ENCODE measurements at regions not wholly inside any gene's neighbourhood (a gene's known extent, or its start where the extent isn't known, plus 50 kb on each side); places are given as distances from the start of the nearest gene placed in this dataset.
A peak's percentile ranks its signal among the peaks of the same experiment; 100 is the strongest.

GRCh38 chr9:83167126-83167525 lies 104.2 kb upstream of the RASEF start:
- no peak overlapping the region for H3K27ac ChIP-seq (ENCODE audit: low read depth, low read length)
- Mint-ChIP-seq H3K36me3 (ENCODE audit: low read depth, unreplicated experiment) (no peaks in the 10 kb centered on the region), H3K27me3 (ENCODE audit: low read depth, unreplicated experiment) (no peaks in the 10 kb centered on the region), H3K4me1 (ENCODE audit: low read depth, unreplicated experiment) (peaks cover 16% of the 10 kb centered on the region), H3K4me3 (ENCODE audit: unreplicated experiment) (no peak overlapping the region), H3K9me3 (ENCODE audit: unreplicated experiment) (no peaks in the 10 kb centered on the region), H3K27ac (ENCODE audit: unreplicated experiment) (no peak overlapping the region)
- no peaks in the 10 kb centered on the region for H3K9me3 ChIP-seq (ENCODE audit: insufficient read depth, low read depth, low read length)
- no peaks in the 10 kb centered on the region for H3K36me3 ChIP-seq (ENCODE audit: insufficient read depth, low read length)
- no peaks in the 10 kb centered on the region for H3K27me3 ChIP-seq (ENCODE audit: insufficient read depth, low read length)
- no peaks in the 10 kb centered on the region for H3K79me2 ChIP-seq (ENCODE audit: insufficient read depth, low read length)
- no peak overlapping the region for H3K9ac ChIP-seq (ENCODE audit: low read length)
- no peaks in the 10 kb centered on the region for H3K4me1 ChIP-seq (ENCODE audit: insufficient read depth, low read length)
- H2AFZ ChIP-seq (ENCODE audit: low read depth, low read length) = no peak overlapping the region
- no peak overlapping the region for H3K4me2 ChIP-seq (ENCODE audit: low read length)
- no peaks in the 10 kb centered on the region for H4K20me1 ChIP-seq (ENCODE audit: insufficient read depth, low read length)
- TF ChIP-seq CTCF (IDR thresholded peaks at IDR 0.05; ENCODE audit: insufficient read depth, low read depth, low read length) (no peak), EZH2 (IDR thresholded peaks at IDR 0.05; ENCODE audit: insufficient read depth, low read length) (no peak)
- FAIRE-seq (no peak), DNase-seq (ENCODE audit: low read depth) (peak; percentile 33)
- no peak overlapping the region for H3K4me3 ChIP-seq (ENCODE audit: insufficient read depth, low read depth, low read length)

- H3K27me3 Mint-ChIP-seq (ENCODE audit: low read depth, unreplicated experiment) = no peaks in the 10 kb centered on the region
- H3K36me3 ChIP-seq (ENCODE audit: insufficient read depth, low read length) = no peaks in the 10 kb centered on the region
- no peak overlapping the region for H3K4me3 ChIP-seq (ENCODE audit: insufficient read depth, low read depth, low read length)
- H3K4me1 Mint-ChIP-seq (ENCODE audit: low read depth, unreplicated experiment) = peaks cover 16% of the 10 kb centered on the region
- no peak overlapping the region for H3K4me3 Mint-ChIP-seq (ENCODE audit: unreplicated experiment)
- H3K9ac ChIP-seq (ENCODE audit: low read length) = no peak overlapping the region
- no peak overlapping the region for H2AFZ ChIP-seq (ENCODE audit: low read depth, low read length)
- peaks cover 3% of the 10 kb centered on the region for H3K9me3 Mint-ChIP-seq (ENCODE audit: unreplicated experiment)
- DNase-seq (ENCODE audit: low read depth) (no peak), FAIRE-seq (no peak)
- no peaks in the 10 kb centered on the region for H3K79me2 ChIP-seq (ENCODE audit: insufficient read depth, low read length)
- H3K27ac ChIP-seq (ENCODE audit: low read depth, low read length) = no peak overlapping the region
- no peaks in the 10 kb centered on the region for H3K9me3 ChIP-seq (ENCODE audit: insufficient read depth, low read depth, low read length)
- H3K27me3 ChIP-seq (ENCODE audit: insufficient read depth, low read length) = no peaks in the 10 kb centered on the region
- H3K4me1 ChIP-seq (ENCODE audit: insufficient read depth, low read length) = no peaks in the 10 kb centered on the region
- no peak overlapping the region for H3K27ac Mint-ChIP-seq (ENCODE audit: unreplicated experiment)
- H3K4me2 ChIP-seq (ENCODE audit: low read length) = no peak overlapping the region
- H4K20me1 ChIP-seq (ENCODE audit: insufficient read depth, low read length) = no peaks in the 10 kb centered on the region
- H3K36me3 Mint-ChIP-seq (ENCODE audit: low read depth, unreplicated experiment) = no peaks in the 10 kb centered on the region
- no peak for TF ChIP-seq EZH2 (IDR thresholded peaks at IDR 0.05; ENCODE audit: insufficient read depth, low read length)
- no peak for TF ChIP-seq CTCF (IDR thresholded peaks at IDR 0.05; ENCODE audit: insufficient read depth, low read depth, low read length)
Observed at GRCh38 chr9:83166372-83166771, 103.4 kb upstream of the RASEF start.

- Histone ChIP-seq H3K79me2 (ENCODE audit: insufficient read depth, low read length) (no peaks in the 10 kb centered on the region), H3K9me3 (ENCODE audit: insufficient read depth, low read depth, low read length) (no peaks in the 10 kb centered on the region), H3K27me3 (ENCODE audit: insufficient read depth, low read length) (no peaks in the 10 kb centered on the region), H3K9ac (ENCODE audit: low read length) (no peak overlapping the region), H3K4me3 (ENCODE audit: insufficient read depth, low read depth, low read length) (no peak overlapping the region), H3K4me2 (ENCODE audit: low read length) (no peak overlapping the region), H2AFZ (ENCODE audit: low read depth, low read length) (no peak overlapping the region), H3K36me3 (ENCODE audit: insufficient read depth, low read length) (no peaks in the 10 kb centered on the region), H4K20me1 (ENCODE audit: insufficient read depth, low read length) (no peaks in the 10 kb centered on the region), H3K27ac (ENCODE audit: low read depth, low read length) (no peak overlapping the region), H3K4me1 (ENCODE audit: insufficient read depth, low read length) (peaks cover 20% of the 10 kb centered on the region)
- FAIRE-seq (no peak), DNase-seq (ENCODE audit: low read depth) (no peak)
- Mint-ChIP-seq H3K36me3 (ENCODE audit: low read depth, unreplicated experiment) (no peaks in the 10 kb centered on the region), H3K27me3 (ENCODE audit: low read depth, unreplicated experiment) (no peaks in the 10 kb centered on the region), H3K4me3 (ENCODE audit: unreplicated experiment) (no peak overlapping the region), H3K27ac (ENCODE audit: unreplicated experiment) (peak overlapping the region; percentile 61), H3K9me3 (ENCODE audit: unreplicated experiment) (peaks cover 3% of the 10 kb centered on the region), H3K4me1 (ENCODE audit: low read depth, unreplicated experiment) (peaks cover 31% of the 10 kb centered on the region)
- no peak for TF ChIP-seq CTCF (IDR thresholded peaks at IDR 0.05; ENCODE audit: insufficient read depth, low read depth, low read length)
- no peak for TF ChIP-seq EZH2 (IDR thresholded peaks at IDR 0.05; ENCODE audit: insufficient read depth, low read length)
Observed at GRCh38 chr9:83155733-83156132, 92.8 kb upstream of the RASEF start.
